Esophagus (tissue), 2 donors: ENCODE measurements at regions not wholly inside any gene's neighbourhood (a gene's known extent, or its start where the extent isn't known, plus 50 kb on each side); places are given as distances from the start of the nearest gene placed in this dataset.
"Not testable (repeated sequence)": the region's sequence is repeated elsewhere in the genome, so short reads cannot be mapped to it uniquely, and the experiment has no call there.

Experiments used
- H3K27ac ChIP-seq, 2 donors: one replicate each; pipeline ENCODE4 v1.5.1; 2013; ENCODE audit warnings: low read depth in 2 of 2, mild to moderate bottlenecking in 2 of 2, inconsistent platforms in 1 of 2, low read length in 1 of 2, moderate library complexity in 1 of 2
- H3K27me3 ChIP-seq, 2 donors: one replicate each; pipeline ENCODE4 v1.6.1; 2013; ENCODE audit warnings: low read length in 2 of 2, control low read depth in 1 of 2, mild to moderate bottlenecking in 1 of 2; ENCODE audit not compliant: insufficient read depth in 2 of 2, control insufficient read depth in 1 of 2
- H3K36me3 ChIP-seq, 2 donors: one replicate each; pipeline ENCODE4 v1.6.1; 2013; ENCODE audit warnings: low read length in 1 of 2; ENCODE audit not compliant: control insufficient read depth in 2 of 2, insufficient read depth in 2 of 2
- H3K4me1 ChIP-seq, 2 donors: one replicate each; pipeline ENCODE4 v1.6.1; 2013; ENCODE audit warnings: low read length in 1 of 2; ENCODE audit not compliant: control insufficient read depth in 2 of 2, insufficient read depth in 2 of 2
- H3K4me3 ChIP-seq, 2 donors: one replicate each; pipeline ENCODE4 v1.5.1; 2013; ENCODE audit warnings: low read length in 2 of 2, mild to moderate bottlenecking in 2 of 2, low read depth in 1 of 2, moderate library complexity in 1 of 2
- H3K9me3 ChIP-seq, 2 donors: one replicate each; pipeline ENCODE4 v1.6.1; 2013; ENCODE audit warnings: mild to moderate bottlenecking in 2 of 2, low read depth in 1 of 2, low read length in 1 of 2, moderate library complexity in 1 of 2; ENCODE audit not compliant: control insufficient read depth in 2 of 2, insufficient read depth in 1 of 2
- WGBS, 2 donors: extraction: QIAGEN DNeasy Blood & Tissue Kit; methylation state at CpG; one replicate each; pipeline ENCODE4 v1.1.7; 2013; 5-methylcytosine and 5-hydroxymethylcytosine counted together
- donor health status: healthy with polysubstance abuse.
- donor health status: Bipolar disorder and iron deficiency.

DNA sequence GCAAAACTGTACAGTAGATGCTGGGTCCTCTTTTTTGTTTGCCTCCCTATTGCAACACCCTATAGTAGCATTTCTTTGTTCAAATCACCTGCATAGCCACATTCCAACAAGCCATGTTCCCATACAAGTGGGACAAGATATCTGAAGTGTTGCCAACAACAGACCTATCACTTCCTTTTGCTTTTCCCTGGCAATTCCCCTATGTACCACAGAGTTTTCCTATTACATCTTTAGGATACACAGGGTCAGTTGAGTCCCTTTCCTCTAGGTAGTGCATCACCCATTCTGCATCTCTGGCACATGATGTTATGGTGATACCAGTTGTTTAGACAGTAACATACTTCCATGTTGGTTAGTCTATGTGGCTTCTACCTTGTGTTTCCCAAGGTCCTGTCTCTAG is 125.1 kb upstream of the FBXL7 start:
- Histone ChIP-seq H3K27ac (no peak overlapping the region), H3K27me3 (no peaks in the 10 kb centered on the region), H3K36me3 (no peaks in the 10 kb centered on the region), H3K9me3 (no peaks in the 10 kb centered on the region), H3K4me3 (no peak overlapping the region), H3K4me1 (no peaks in the 10 kb centered on the region)

DNA sequence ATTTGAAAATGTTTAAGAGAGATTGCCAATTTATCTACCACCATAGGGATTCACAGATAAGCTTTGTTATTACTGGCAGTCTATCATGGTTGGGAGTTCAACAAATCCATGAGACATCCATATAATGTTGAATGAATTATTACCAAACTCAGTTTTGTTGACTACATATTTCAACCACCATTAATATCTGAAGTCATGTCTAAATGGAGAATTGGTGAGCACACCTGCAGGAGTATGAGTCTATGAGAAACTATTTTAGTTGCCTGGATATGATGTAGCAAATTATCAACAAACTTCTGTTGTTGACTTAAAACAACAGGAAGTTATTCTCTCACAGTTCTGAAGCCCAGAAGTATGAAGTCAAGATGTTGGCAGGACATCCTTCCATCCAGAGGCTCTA is 126.8 kb upstream of the FBXL7 start:
- no peaks in the 10 kb centered on the region for H3K9me3 ChIP-seq
- no peak overlapping the region for H3K27ac ChIP-seq
- H3K27me3 ChIP-seq, result no peaks in the 10 kb centered on the region
- no peaks in the 10 kb centered on the region for H3K4me1 ChIP-seq
- H3K36me3 ChIP-seq, result no peaks in the 10 kb centered on the region
- H3K4me3 ChIP-seq, result no peak overlapping the region

GRCh38 chr5:15371184-15371583 is 128.8 kb upstream of the FBXL7 start:
- H3K36me3 ChIP-seq, result no peaks in the 10 kb centered on the region
- H3K9me3 ChIP-seq, result no peaks in the 10 kb centered on the region
- H3K4me3 ChIP-seq, result no peak overlapping the region
- H3K27me3 ChIP-seq, result no peaks in the 10 kb centered on the region
- H3K27ac ChIP-seq, result no peak overlapping the region
- WGBS, 2 donors, result 73 to 78% methylated on average over 3 of the region's 3 CpGs
- H3K4me1 ChIP-seq, result no peaks in the 10 kb centered on the region

GRCh38 chr5:15368835-15369234 is 131.1 kb upstream of the FBXL7 start:
- H3K27me3 ChIP-seq, result no peaks in the 10 kb centered on the region
- H3K4me3 ChIP-seq, result no peak overlapping the region
- H3K36me3 ChIP-seq, result no peaks in the 10 kb centered on the region
- 90 to 91% methylated on average over 2 of the region's 2 CpGs for WGBS, 2 donors
- no peaks in the 10 kb centered on the region for H3K9me3 ChIP-seq
- H3K4me1 ChIP-seq, result no peaks in the 10 kb centered on the region
- no peak overlapping the region for H3K27ac ChIP-seq

- Histone ChIP-seq H3K4me1 (no peaks in the 10 kb centered on the region), H3K27me3 (no peaks in the 10 kb centered on the region), H3K36me3 (no peaks in the 10 kb centered on the region), H3K4me3 (no peak overlapping the region), H3K9me3 (no peaks in the 10 kb centered on the region), H3K27ac (no peak overlapping the region)
- WGBS, 2 donors, result 92 to 95% methylated on average over 3 of the region's 3 CpGs
Measured at GRCh38 chr5:15367489-15367888, 132.5 kb upstream of the FBXL7 start.

GRCh38 chr5:15366676-15367391 is 133.1 kb upstream of the FBXL7 start:
- H3K9me3 ChIP-seq, result no peaks in the 10 kb centered on the region
- H3K4me3 ChIP-seq, result no peak overlapping the region
- WGBS, 2 donors, result 32 to 41% methylated on average over 6 of the region's 6 CpGs
- no peak overlapping the region for H3K27ac ChIP-seq
- H3K27me3 ChIP-seq, result no peaks in the 10 kb centered on the region
- H3K4me1 ChIP-seq, result no peaks in the 10 kb centered on the region
- no peaks in the 10 kb centered on the region for H3K36me3 ChIP-seq

GRCh38 chr5:15365070-15365469 is 134.9 kb upstream of the FBXL7 start:
- Histone ChIP-seq H3K9me3 (no peaks in the 10 kb centered on the region), H3K27me3 (no peaks in the 10 kb centered on the region), H3K36me3 (no peaks in the 10 kb centered on the region), H3K27ac (no peak overlapping the region), H3K4me3 (no peak overlapping the region), H3K4me1 (no peaks in the 10 kb centered on the region)

DNA sequence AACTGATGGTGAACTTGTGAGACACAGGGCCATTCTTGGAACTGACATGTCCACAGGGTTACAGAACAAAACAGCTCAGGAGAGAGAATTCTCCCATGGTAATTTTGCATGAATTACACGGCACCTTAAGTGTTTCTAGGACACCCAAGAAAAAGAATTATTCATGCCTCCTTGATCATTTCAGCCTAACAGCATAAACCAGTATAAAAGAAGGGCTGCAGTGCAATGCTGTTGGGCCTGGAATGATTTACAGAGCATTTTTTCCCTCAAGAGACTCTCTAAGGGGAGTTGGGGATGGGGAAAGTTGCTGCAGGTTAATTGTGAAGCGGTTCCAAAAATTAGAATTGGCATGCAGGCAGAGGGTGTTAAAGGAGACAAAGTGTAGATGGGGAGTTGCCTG is 136.4 kb upstream of the FBXL7 start:
- Histone ChIP-seq H3K9me3 (no peaks in the 10 kb centered on the region), H3K27me3 (no peaks in the 10 kb centered on the region), H3K4me3 (no peak overlapping the region), H3K4me1 (no peaks in the 10 kb centered on the region), H3K27ac (no peak overlapping the region), H3K36me3 (no peaks in the 10 kb centered on the region)
- 71 to 74% methylated on average over 2 of the region's 2 CpGs for WGBS, 2 donors

- H3K27me3 ChIP-seq, H3K36me3 ChIP-seq, H3K4me1 ChIP-seq, H3K27ac ChIP-seq, H3K4me3 ChIP-seq, H3K9me3 ChIP-seq: not testable (repeated sequence)
- 63 to 68% methylated on average over 4 of the region's 4 CpGs for WGBS, 2 donors
Measured at GRCh38 chr5:15357092-15357453, 142.9 kb upstream of the FBXL7 start.

DNA sequence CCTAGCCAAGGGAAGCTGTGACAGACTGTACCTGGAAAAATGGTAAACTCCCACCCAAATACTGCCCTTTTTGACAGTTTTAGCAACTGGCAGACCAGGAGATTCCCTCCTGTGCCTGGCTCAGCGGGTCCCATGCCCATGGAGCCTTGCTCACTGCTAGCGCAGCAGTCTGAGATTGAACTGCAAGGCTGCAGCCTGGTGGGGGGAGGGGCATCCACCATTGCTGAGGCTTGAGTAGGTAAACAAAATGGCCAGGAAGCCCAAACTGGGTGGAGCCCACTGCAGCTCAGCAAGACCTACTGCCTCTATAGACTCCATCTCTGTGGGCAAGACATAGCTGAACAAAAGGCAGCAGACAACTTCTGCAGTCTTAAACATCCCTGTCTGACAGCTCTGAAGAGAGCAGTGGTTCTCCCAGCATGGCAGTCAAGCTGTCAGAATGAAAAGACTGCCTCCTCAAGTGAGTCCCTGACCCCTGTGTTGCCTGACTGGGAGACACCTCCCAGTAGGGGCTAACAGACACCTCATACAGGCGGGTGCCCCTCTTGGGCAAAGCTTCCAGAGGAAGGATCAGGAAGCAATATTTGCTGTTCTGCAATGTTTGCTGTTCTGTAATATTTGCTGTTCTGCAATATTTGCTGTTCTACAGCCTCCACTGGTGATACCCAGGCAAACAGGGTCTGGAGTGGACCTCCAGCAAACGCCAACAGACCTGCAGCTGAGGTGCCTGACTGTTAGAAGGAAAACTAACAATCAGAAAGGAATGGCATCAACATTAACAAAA is 143.5 kb upstream of the FBXL7 start:
- H3K9me3 ChIP-seq, result not testable (repeated sequence)
- WGBS, 2 donors, result 78 to 91% methylated on average over 4 of the region's 4 CpGs

More for the DNA sequence above, 143.5 kb upstream of the FBXL7 start:
- not testable (repeated sequence) for H3K27ac ChIP-seq, H3K4me1 ChIP-seq, H3K36me3 ChIP-seq, H3K27me3 ChIP-seq, H3K4me3 ChIP-seq
